Kasumi-1 (cell line): ENCODE measurements at regions not wholly inside any gene's neighbourhood (a gene's known extent, or its start where the extent isn't known, plus 50 kb on each side); places are given as distances from the start of the nearest gene placed in this dataset.

ENCODE experiments used
- DNase-seq, 2 experiments: peaks; one replicate each; lab custom pipeline; 2025; lab: John Stamatoyannopoulos, UW

DNA sequence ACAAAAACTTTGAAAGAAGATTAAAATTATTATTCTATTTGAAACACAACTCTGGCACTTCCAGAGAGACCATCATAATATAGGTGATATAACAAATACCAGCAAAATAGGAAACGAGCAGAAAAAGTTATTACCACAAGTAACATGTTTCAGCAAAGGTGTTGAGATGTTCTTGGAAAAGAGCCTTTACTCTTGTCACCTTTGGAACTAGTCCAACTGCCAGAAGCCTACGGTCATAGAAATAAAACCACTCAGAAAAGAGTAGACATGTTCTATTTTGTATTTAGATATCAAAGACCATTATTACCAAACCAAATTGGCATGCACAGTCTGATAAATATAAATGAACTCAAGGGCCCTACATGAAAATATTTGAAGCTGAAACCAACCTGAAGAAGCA lies 145.0 kb upstream of the DMAC1 start:
- DNase-seq: no peak

DNA sequence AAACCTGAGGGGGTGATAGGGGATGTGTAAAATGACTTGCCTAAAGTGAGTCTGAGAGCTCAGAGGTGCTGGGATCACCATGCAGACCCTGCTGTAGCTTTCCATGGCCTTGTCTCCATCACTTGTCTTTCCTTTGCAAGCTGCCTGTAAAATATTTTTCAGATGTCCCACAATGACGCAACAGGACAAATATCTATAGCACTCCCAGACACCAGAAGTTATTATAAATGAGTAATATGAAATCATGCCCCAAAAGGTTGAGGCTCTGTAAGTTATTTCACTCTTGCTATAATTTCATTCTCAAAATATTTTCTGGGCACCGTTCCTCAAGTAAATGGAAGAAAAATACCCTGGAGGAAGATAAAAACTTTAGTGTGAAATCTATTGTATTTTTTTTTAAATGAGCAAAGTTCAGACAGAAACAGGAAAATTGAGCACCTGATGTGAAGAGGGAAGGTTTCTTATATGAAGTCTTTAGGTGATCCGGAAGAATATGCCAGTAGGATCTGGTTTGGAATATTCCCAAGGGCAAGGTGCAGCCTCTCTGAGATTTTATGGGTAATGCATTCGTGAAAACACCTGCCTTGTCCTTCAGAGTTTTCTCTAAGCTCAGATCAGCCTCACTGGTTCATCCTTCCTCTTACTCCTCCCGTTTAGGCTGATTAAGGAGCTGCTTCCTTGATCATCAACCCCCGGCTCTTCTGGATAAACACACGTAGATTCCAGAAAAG lies 138.3 kb upstream of the DMAC1 start:
- DNase-seq: no peak

DNA sequence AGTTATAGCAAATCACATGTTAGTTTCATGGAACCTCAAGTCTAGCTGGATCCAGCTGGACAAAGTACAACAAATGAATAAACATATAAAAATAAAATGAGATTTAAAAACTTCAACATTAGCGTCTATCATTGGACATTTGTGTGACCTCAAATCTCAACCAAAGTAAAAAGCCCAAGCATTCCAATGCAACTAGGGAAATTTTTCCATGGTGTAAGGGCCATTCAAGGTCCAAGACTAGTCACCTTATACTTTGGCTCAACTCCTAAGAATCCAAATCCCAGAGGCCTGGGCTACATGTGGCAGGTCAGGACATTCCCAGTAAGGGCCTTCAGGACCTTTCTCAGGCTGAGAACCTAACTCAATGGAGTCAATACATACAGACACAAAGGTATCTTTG lies 137.4 kb upstream of the DMAC1 start:
- DNase-seq: no peak

DNA sequence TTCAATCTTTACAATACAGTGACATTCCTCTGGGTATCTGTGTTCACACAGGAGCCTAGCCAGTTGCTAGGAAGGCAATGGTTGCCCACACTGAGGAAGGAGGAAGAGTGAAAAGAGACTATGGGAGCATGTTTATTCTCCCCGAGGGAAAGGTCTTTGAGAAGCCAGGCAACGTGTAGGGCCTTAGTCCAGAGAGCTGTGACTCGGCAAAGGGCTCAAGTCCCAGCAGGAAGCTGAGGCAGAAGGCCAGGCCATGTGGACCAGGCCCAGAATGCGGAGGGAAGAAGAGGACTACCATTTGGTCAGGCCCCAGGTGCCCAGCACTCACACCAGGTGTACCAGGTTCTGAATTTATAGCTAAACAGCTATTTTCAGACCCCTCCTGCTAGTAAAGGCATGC lies 136.6 kb upstream of the DMAC1 start:
- no peak for DNase-seq

DNA sequence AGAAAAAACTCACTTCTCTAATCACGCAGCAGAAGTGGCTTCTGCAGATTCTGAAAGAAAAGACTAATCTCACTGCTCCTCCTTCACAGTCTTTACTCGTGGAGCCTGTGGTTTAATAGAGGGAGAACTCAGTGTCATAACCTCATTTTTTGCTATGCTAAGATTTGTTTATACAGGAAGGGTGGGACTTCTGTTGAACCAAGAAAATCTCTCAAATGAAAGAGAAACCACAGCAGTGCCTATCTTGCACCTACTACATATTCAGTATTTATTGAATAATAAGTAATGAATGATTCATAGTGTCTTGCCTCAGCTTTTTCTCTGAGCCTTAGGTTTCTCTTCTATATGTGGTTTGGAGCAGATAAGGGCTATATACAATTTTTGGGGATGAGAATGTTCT lies 136.1 kb upstream of the DMAC1 start:
- no peak for DNase-seq

DNA sequence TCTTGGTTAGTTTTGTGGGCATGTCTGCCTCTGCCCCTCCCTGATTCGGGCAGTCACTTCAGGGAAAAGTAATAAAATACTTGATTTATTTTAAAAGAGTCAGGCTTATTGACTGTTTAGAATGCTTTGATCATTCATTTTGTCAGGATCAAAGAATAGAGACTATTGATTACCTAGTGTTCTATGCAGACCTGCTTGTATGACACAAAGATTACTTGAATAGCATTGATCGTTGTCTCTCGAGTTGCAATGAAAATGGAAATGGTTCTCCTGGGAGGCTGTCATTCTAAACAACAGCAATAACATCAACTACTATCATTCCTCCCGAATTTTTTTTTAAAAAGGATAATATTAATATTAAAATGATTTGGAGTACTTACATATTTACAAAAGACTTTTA lies 133.2 kb upstream of the DMAC1 start:
- DNase-seq: no peak

DNA sequence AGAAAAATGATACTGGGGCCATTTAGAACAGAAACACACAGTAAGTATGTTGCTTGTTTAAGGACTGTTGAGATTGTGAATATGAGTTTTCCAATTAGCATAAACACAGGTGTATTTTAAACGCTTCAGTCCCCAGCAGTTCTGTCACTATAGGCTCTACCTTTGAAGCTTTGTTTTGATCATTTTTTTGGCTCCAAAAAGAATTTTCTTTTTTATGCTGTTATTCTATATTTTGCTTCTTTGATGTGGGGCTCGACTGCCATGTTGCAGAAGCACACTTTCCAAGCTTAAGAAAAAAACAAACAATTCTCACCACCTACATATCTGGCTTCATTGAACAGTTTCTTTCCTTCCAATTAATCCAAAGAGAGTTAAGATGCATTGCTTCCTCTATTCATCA lies 131.0 kb upstream of the DMAC1 start:
- no peak for DNase-seq

DNA sequence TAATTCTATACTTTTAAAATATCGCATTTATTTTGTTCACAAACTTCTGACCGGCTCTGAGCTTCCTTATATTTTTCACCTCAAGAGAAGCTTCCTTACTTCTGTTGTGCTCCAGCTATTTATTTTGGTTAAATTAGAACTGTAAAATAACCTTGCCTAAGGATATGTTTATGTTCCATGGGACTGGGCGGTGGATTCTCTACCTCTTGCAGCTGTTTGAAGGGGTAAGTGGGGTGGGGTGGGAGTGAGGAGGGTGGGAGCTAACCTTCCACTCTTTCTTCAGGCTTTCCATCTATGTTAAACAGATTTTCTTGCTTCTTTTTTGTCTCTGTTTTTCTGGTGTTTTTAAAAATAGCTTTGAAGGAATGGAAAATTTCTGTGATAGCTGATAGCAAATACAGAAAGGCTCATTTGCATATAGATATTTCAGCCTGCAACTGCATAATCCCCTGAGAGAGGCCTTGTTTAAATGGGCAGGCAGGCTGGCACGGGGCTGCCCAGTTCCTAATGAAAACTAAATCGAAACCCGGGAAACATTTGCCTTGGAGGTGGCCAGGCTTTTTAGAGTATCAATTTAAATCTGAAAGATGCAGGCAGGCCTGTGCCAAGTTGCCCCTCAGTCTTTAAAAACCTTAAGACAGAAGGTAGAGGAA lies 122.1 kb upstream of the DMAC1 start:
- no peak for DNase-seq

DNA sequence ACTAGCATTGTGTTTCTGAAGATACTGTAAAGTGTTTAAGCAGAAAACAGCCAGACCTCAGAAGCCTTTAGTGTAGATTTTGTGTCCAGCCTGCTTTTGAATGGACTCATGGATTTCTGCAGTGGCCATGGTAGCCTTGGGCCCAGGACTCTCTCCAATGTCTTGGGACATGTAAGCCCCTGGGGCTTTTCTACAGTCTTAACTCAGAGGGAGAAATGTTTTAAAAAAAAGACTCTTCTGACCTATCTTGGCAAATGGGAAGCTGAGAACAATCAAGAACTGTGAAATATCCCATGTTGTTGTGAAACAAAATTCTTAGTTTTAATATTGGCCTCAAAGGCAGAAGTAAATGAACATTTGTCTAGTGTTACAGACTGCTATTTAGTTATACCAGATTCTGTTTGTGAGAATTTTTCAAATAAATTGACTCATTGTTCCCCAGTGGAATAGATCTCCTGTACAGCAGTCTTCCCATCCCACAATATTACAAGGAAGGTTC lies 112.5 kb upstream of the DMAC1 start:
- no peak for DNase-seq

DNA sequence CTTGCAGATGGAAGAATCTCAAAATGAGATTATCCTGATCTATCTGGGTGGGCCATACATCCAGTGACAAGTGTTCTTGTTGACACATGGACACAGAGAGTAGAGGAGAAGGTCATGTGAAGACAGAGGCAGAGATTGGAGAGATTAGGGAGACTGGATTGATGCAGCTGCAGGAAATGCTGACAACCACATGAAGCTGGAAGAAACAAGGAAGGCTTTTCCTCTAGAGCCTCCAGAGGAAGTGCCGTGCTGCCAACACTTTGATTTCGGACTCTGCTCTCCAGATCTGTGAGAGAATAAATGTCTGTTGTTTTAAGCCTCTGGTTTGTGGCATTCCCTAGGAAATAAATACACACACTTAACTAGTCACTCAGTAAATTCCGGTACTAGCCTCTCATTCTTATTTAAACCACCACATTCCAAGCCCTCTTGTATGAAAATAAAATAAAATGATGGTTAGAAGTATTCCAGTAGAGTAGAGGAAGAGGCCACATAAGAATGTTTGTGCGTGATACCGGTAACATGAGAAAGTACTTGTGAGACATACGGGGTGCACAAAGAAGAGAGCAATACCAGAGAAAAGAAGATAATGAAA lies 110.9 kb upstream of the DMAC1 start:
- DNase-seq: no peak

DNA sequence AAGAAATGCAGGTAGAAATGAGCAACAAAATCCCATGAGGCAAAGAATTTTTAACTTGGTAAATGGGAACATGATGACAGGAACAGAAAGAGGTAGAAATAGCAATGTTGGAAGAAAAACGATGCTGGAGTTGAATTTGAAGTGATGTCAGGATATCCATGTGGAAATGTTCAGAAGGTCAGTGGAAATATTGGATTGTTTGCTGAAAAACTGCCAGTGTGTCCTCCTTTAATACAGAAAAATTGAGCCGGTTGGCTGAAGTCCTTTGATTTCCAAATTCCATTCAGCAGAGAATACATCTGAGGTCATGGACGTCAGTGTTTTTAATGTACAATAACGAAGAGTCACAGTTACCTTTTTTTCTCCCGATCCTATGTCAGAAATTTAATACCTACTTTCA lies 110.0 kb upstream of the DMAC1 start:
- DNase-seq: no peak

DNA sequence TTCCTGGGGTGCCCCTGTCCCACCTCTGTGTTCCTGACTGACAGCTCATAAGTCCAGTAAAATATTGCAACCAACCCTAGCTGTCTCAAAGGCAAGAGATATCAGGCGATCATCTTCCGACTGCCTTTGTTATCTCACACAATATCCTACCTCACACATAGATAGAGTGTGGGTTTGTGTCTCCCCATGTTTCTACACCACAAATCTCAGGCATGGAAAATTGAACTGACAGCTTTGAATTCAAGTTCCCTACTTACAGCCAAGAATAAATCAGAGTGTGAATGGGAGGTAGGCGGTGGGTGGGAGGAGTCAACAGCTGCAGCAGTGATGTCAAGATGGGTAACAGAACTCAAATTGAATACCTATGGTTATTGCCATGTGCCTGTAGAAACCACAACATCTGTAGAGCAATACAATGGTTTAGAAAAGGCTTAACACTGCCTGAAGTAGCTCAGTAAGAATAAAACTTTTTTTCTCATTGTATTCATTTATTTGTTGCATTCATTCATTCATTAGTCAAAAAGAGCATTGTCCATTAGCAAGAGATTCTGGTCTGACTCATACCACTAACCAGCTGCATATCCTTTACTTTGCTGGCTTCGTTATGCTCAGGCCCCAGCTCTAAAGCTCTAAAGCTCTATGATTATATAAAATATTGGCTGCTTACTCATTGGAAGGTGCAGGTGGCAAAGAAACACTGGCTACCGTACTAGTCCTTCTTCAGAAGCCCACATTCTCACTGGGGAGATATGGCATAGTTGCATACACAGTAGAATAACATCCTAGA lies 108.2 kb upstream of the DMAC1 start:
- DNase-seq: no peak

DNA sequence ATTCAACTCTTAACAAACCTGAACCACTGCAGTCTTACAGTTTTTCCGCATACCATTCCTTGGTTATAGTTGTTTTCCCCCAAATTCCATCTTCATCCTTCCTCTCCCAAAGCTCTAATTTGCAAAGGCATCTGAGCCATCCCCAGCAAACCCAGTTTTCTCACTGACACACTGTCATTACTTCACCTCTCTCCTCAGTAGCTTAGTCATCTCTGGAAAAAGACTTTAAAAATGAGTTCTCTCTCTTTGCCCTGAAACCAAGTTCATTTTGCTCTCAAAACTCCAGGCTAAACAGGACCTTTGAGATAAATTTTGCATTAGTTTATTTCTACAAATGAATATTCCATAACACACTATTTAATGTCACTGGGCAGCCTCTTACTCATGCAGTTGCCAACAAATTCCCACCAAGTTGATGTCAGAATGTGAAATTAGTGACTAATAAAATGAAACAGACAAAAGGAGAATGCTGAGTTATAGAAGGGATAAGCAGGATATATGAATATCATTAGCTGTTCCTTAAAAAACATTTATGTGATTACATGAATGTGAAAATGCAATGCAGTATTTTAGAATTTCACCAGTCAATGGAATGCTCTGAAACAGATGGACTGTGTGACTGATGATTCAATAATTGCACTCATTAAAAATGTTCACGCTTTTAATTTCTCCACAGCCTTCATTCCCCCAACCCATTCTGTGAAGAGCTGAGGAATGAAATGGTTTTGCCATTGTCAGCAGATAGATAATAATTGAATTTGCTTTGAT lies 107.4 kb upstream of the DMAC1 start:
- no peak for DNase-seq

DNA sequence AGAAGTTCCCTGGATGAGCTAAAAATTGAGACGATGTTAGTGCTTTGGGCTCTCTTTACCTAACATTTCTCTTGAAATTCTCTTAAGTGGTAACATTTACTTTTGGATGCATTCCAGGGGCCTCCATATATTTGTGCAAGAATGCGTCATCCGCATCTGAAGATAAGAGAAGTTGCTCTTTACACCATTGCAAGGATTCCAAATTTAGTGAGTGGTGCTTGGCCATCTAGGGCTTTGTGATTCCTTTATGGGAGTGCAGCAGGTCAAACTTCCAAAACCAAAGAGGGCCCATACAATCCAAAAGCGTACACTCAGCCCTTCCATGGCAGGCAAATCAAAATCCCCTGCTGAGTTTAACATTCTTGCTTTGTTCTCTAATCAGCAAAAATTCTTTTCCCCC lies 102.0 kb upstream of the DMAC1 start:
- no peak for DNase-seq

DNA sequence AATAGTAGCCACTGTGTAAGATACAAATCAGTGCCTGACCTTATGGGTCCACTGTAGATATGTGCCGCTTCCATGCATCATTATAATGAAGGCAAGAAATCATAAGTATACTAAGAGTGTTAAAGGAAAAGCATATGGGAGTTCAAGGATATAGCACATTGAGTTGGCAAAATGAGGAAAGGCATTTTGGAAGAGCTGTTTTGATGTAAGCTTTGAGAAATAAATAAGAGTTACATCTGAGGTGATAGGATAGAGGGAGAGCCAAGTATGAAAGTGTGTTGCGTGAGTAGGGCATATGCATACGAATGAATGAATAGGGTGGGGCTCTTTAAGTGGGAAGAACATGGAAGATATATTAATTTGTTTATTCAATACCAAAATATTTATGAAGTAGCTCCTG lies 101.0 kb upstream of the DMAC1 start:
- no peak for DNase-seq

DNA sequence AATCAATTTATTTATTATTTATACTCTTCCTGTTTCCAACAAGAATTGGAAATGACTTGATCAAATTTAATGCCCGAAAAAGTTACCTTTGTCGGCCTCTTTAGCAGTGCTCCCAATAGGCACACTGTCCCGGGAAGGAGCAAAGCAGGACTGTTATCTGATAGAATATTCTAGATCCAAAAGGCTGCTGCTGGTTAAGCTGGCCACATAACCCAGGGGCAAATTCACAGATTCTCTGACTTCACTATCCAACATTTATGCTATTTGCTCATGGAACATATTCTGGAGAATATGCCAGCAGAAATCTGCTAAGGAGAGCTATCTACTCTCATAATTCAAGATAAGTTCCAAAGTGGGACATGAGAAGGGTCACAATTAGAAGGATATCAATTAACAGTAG lies 100.2 kb upstream of the DMAC1 start:
- DNase-seq: no peak

DNA sequence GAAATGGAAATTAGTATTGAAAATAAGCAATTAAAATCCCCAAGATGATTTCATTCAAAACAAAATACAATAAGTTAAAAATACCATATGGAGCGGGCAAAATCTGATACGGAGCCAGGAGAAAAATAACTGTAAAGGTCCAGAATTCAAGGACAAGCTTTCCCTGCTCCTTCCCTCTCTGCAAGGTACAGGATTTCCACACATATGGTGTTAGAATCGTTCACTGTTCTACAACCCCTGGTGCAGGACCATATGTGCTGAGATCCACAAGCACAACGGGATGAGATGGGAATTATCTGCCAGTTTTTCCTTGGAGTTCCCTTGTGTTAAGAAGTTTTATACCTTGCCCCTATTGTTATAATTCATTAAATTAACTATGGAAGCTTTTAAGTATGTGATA lies 94.7 kb upstream of the DMAC1 start:
- DNase-seq: no peak

DNA sequence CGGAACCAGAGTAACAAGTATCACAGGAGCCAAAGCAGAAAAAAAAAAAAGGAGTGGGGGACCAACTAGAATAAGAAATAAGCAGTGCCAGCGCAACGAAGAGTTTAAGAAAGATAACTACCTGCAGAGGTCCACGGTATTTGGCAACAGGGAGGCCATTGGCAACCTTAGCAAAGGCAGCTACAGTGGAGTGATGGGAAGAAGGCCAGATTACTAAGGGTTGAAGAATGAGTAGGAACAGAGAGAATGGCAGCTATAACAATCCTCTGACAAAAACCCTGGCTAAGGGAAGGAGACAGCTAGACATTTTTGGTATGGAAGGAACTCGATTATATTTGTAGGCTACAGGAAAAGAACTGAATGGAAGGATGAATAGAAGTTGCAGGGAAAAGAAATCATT lies 93.4 kb upstream of the DMAC1 start:
- no peak for DNase-seq

DNA sequence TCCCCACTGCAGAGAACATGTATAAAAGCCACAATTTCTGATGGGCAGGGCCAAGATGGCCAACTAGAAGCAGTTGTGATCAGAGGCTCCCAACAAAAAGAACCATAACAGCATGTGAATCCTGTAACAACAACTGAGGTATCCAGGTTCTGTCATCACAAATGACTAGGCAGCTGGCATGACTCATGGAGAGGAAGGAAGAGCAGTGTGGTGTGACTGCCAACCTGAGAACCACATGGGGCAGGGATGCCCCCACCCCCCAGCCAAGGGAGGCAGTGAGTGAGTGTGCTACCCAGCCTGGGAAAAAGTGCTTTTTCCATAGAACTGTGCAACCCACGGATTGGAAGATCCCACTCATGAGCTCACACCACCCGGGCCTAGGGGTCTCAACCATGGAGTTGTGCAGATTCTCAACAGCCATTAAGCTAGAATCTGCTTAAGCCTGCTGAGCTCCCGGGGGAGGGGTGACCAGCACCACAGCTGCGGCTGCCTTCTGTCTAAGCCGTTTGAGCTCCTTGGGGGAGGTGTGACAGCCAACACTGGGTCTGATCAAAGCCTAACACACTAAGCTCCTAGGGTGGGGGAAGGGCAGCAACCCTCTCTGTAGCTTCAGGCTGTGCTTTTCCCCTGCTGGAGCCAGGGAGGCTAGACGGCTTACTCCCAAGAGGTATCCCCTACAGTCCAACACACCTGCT lies 80.1 kb upstream of the DMAC1 start:
- peak; percentile 1 to 9 for DNase-seq

DNA sequence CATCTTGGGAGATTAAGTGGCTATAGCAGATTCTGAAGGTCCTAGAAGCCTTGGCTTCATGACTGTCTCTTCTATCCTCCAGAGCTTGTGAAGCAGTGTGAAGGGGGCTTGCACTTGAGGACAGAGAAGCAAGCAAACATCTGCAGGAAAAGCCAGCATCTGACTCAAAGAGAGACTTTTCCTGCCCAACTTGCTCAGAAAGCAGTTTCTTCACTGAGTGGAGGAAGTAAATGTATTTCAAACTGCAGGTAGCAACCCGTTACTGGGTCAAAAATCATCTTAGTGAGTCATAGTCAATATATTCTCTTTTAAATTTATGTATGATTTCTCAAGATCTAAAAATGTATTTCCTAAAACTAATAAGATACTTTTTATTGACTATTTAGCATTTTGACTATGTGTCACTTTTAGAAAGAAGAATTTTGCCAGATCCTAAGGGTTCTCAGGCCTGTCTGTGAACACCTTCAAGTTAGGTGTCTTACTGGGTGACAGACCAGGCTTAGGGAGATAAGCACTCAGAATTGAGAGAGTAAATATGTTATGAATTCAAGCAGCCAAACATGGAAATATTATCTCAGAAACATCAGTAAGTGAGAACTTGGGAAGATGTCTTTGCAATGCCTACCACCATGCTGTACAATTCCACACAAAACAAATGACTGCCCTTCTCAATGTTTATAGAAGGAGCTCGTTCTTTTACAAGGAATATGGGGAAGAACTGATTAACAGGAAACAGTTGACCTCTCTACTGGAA lies 72.6 kb upstream of the DMAC1 start:
- no peak for DNase-seq

DNA sequence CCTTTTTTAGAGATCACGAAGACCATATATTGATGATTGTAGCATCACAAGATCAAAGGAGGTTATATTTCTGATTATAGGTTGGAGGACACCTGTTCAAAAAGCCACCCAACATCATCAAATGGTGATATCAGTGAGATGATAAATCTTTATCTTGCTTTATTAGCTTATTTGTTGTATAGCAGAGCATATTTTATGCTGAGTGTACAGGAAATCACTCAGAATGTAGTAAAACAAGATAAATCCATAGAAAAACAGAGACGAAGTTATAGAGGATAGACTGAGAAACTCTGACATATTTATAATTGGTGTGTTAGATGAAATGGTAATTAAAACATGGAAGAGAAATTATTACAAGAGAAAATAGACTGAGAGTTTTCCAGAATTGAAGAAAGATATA lies 69.8 kb upstream of the DMAC1 start:
- DNase-seq: no peak
